HG03571 (cell line): ENCODE measurements at regions not wholly inside any gene's neighbourhood (a gene's known extent, or its start where the extent isn't known, plus 50 kb on each side); places are given as distances from the start of the nearest gene placed in this dataset.

Source experiments
- ATAC-seq: cut with Tn5 transposase; IDR thresholded peaks from one replicate; pipeline ENCODE4 v1.9.1; 2021; ENCODE audit not compliant: unreplicated experiment

DNA sequence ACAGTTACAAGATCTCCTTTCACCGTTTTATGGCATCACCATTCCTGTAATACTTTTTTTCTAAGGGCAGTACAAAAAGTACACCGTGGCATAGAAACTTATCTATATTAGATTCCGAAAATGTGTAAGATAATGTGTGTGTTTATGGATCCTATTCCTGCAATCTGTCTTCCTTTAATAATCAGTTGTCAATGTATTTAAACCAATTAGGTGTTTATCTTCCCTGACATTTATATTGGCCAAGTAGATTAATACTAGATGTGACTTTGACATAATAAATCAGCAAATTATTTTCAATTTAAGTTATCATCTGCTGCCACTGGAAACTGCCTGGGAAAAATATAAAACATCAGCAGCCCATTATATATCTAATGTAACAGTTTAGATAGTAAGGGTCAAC lies 770.3 kb upstream of the ADGRL2 start:
- no peak for ATAC-seq

DNA sequence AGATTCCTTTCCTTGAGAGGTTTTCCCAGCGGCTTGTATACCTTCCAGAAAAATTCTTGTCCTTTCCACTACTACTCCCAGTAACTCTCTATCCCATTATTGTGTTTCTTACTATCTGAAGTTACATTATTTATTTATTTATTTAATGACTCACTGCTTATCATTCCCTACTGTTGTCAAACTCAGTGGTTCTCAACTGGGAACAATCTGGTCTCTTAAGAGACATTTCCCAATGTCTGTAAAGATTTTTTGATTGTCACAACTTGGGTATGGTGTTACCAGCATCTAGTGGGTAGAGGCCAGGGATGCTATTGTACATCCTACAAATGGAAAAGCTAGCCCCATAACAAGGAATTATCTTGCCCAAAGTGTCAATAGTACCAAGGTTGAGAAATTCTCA lies 771.5 kb upstream of the ADGRL2 start:
- ATAC-seq: no peak

DNA sequence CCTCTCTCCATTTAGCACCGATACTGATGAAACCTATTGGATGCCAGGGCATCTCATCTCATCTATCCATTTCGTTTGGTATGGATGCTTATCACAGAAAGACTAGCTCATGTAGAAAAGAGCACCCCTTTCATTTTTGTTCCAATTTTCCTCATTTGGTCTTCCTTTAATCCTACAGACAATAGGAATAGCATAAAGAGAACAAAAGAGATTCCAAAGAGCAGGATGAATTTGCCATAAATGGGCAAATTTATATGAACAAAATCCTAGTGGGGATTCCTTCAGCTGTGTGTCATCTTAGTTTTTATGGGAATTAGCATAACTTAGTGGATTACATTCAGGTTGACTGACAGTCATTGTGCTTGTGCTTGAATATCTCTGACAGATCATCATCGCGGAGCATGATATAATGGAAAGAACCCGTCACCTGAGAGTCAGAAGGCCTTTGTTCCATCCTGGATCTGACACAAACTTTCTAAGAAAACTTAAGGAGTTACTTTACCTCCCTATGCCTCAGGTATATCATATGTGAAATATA lies 777.5 kb upstream of the ADGRL2 start:
- ATAC-seq: no peak

DNA sequence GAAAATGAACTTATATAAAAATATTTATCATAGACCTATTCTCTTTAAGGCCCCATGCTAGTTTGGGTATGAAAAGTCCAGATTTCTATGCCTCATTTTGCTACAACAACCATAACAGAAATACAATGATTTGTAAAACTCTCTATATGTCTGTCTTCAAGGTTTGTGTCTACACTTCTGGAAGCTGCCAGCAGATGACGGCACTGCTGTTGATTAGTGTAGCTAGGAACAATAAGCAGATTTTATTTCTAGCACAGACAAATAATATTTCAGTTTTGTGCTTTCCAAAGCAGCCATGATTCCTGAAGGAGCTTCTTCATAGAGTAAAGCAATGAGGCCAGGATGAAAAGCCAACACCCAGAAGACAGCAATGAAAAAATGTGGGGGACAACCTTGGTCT lies 779.6 kb upstream of the ADGRL2 start:
- no peak for ATAC-seq

DNA sequence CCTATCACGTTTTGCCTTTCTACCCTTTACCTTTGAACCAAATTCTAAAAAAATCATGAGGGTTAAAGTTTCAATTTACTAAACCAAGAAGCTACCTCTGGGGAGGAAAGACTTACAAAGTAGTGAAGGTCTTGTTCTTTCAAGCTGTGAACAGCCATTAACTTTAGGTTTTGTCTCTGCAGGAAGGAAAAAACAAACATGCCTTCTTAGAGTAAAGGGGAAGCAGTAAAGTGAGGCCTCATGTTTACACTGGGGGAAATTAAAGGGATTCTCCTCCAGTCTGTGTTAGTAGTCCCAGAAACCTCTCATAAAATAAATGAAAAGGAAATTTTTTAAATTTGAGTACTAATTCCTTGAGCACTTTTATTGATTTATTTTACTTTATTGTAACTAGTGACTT lies 780.2 kb upstream of the ADGRL2 start:
- no peak for ATAC-seq

DNA sequence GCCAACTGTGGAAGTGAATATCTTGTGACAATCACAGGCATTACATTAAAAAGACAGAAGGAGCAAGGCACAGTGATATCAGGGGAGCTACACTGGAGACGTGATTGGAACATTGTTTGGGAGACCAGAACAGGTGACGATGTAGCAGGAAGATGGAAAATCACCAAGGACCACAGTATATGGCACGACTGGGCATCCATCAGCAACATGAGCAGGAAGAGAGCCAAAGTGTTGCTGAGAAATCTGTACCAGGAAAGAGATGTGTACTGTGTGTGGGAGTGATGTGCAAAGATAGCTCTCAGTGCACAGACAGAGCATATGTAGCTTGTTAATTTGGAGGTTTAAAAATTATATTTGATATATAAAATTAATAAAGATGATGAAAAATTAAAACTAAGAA lies 790.6 kb upstream of the ADGRL2 start:
- ATAC-seq: no peak

DNA sequence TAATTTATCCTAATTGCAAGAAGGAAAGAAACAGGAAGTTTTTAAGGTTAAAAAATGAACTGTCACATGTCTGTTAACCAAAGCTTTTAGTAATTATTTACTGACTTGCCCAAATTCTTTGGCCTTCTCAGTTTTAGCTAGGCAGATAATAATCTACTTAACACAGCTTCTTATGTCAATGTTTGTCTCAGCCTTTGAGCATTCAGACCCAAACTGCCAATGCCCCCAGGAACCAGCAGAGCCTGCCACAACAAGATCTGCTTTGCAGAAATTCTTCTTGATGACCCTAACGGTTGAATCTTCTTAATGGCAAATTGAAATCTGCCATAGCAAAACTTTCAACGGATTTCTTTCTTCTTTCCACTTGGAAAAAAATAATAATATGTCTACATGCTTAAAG lies 792.4 kb upstream of the ADGRL2 start:
- no peak for ATAC-seq

DNA sequence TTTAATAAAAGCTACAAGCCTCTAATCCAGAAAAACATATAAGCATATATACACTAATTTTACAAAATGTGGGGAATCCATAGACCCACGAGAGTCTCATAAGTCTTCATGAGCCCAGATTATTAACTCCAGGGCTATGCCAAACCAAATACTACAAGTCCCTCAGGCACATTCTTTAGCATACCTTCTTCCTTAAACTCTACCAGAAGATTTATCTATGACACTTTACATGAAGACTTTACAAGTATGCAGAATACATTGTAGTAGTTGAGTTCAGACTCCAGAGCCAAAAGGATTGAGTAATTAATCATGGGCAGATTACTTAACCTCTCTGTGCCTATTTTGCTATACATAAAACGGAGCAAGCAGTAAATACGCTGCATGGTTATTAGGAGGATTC lies 793.7 kb upstream of the ADGRL2 start:
- ATAC-seq: no peak

DNA sequence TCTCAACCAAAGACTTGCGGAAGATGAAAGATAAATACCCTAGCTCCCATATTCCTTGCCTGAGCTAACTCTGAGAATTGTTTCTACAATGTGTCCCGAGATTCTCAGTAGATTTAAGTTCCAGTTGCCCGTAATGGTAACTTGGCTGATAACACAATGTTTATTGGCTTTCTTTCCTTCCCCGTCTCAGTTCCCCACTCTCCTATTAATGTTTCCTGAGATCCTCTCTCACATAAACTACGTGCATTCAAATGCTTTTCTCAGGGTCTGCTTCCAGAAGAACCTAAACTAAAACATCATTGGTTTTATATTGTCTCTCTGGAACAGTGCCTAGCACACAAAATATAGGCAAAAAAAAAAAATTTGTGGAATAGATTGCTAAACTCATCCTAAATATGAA lies 794.2 kb upstream of the ADGRL2 start:
- ATAC-seq: no peak

DNA sequence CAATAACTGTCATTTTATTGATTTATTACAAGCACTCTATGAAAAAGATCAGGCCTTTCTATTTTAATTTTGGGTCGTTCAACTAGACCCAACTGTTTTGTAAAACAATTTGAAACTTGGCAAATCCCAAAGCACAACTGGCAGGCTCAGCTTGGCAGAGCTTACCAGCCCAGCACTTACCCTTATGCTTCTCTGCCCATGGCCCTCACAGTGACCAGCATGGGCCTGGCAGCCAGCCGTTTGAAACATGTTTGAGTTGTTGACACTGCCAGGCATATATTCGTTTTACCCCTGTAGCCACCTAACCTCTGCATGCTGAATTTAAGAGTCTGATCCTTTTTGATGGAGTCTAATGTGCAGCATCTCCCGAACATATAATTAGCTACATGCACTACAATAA lies 796.7 kb upstream of the ADGRL2 start:
- ATAC-seq: no peak

DNA sequence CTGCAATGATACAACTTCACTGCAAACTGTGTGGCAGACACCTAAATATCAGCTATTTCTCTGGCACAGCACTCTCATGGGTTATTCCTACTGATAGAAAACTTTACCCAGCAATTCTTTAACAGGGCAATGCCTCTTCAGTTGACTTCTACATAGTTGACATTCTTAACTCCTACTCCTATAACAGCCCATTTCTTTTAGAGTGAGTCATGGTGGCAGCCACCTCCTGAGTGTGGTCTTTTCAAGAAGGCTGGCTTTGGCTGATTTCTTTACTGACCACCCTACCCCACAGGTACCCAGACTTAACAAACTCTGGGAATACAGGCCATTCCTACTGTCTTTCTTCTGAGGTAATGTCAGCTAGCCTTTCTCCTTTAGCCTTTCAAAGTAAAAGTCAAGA lies 805.8 kb upstream of the ADGRL2 start:
- no peak for ATAC-seq

DNA sequence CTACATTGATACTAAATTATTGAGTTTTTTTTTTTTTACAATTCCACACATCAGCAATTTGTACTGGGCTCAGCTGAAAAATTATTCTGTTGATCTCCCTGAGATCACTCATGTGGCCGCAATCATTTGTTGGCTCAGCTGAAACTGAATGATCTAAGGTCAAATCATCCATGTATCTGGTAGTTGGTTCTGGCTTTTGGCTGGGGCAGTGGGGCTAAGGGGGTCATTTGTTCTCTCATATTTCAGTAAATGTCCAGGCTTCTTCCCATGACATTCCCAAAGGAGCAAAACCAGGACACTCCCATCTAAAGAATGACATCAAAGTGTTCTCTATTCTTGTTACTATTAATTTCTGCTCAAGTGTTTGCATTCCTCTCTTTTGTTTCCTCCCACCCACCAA lies 806.7 kb upstream of the ADGRL2 start:
- ATAC-seq: no peak

DNA sequence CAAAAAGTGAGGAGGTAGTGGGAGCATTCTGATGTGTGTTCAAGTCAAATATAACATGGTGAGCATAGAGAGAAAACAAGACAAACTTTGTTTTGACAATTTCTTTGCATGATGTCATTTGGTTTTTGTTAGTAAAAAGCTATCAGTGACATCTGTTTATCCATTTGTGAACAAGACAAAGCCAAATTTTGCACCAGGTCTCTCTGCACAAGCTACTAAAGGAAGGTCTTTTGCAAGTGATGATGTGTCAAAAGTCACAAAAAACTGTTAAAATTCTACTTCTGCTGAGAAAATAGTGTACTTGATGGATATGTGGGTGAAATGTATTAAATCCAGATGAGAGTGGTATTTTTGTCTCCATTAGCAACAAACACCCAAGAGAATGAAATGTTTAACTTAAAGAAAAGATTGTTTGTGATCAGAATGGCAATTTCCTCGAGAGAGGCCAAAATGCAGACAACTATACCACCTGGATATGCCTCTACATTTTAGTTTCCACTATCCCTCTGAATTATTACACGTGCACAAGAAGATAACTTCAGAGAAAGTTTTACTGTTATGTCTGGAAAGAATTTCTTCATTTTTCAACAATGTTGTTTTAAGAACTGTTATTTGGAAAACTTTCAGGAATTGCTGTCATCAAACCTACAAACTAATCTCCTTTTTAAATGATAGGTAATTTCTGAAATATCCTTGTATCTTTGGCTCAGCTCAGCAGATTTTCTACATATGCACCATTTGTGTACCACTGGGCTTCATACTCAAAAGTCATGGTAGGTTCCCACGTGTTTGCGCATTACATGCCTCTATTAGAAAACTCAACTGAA lies 807.4 kb upstream of the ADGRL2 start:
- no peak for ATAC-seq

DNA sequence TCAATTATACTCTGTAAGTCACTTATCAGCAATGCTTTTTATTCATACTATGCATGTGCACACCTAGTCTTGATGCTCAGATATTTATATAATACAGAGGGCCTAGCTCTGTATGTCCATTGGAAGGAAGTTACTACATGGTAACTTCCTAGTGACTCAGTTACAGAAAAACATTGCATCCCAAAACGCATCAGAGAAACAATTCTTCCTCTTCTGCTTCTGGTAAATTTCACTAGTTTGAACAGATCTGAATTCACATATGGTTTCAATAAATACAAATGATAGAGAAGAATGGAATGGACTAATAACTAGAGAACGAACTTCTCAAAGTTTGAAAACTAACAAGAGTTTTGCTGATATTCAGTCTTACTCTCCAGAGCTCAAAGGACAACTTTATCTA lies 811.3 kb upstream of the ADGRL2 start:
- no peak for ATAC-seq

DNA sequence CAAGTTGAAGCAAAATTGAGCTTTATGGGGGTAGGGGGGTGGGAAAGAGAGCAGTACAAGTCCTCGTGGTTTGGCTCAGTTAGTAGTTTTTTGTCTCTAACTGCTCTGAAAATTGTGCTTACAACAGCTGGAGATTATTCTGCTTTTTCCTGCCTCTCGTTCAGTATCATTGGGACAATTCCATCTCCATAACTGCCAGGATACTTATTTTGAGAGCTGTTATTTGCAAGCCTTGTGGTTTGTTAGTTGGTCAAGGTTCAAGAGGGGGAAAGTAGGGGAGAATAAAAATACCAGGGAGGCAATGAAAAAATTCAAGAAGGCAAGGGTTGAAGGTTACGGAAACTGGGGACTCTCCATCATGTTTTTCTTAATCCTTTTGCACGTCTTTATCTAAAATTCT lies 811.8 kb upstream of the ADGRL2 start:
- no peak for ATAC-seq

DNA sequence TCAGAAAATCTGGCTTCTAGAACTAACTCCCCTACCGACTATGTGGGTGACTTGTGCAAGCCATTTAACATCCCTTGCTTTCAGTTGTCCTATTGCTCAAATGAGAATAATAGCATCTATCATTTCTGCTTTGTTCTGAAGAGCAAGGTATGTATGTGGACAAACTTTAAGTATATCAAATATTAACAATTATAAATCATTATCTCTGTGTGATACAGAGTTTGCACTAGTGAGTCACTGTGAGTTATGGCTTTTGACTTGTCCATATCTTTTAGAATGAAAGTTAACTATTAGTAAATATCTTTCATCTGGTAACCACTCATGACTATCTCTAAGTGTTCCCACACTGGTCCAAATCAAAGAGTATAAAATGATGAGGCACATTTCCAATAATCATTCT lies 812.9 kb upstream of the ADGRL2 start:
- no peak for ATAC-seq

DNA sequence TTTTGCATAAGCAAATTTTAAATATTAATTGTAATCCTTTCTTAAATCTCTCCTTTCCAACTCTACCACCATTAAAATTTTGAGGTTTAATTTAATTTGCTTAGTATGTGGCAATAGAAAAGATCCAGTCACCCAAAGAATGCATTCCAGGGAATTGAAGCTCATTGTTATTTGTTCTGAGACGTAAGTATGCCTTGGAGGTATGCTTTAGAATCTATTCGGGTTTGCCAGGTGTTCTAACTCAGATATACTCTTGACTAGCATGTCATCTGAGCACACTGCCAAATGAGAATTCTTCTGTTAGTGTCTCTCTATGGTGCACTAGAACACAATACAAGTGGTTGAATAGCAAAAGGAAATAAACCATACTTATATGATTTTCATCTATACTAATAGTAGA lies 813.6 kb upstream of the ADGRL2 start:
- no peak for ATAC-seq

DNA sequence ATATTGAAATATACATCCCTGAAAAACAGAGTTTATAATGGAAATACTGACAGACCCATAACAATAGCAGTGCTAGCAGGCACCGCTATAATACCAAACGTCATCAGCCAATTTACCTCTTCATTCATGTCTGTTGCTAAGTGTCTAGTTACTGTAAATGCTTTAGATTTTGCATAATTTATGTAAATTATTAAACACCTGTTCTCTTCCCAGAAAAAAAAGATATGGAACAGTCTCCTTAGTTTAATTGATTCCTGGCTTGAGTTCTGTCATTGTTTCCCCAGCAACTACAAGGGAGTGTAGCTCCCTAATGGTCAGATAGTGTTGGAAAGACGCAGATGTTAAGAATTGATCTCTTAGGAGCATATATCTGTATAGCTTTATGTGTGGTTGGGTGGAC lies 817.9 kb upstream of the ADGRL2 start:
- no peak for ATAC-seq

DNA sequence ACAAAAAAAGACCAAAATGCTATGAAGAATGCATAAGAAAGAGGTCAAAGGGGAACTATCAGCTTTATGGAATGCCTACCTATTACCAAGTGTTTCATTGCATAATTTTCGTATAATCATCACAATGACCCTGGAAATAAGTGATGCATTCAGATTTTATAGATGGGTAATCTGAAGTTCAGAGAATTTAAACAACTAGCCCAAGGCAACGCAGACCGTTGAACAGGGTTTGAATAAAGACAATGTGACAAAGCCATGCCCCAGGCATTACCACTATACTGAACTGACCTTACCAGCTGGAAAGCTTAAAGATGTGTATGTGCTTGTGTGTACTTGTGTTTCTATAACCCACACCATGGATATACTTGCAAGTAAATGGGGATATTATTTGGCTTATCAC lies 827.6 kb upstream of the ADGRL2 start:
- ATAC-seq: no peak

DNA sequence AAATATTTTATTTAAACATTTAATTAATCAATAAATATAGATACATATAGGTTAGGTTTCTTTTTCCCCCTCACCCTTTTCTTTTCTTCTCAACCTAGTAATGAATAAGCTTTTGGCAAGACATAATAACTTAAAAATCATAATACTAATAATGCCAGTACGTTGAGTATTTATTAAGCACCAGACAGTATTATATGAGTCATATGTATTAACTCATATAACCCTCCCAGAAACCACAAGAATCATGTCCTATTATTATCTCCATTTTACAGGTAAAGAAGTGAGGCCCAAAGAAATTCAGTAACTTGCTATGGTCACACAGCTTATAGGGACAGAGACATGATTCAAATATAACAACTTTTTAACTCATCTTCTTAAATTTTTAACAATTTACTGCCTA lies 834.5 kb upstream of the ADGRL2 start:
- ATAC-seq: no peak

DNA sequence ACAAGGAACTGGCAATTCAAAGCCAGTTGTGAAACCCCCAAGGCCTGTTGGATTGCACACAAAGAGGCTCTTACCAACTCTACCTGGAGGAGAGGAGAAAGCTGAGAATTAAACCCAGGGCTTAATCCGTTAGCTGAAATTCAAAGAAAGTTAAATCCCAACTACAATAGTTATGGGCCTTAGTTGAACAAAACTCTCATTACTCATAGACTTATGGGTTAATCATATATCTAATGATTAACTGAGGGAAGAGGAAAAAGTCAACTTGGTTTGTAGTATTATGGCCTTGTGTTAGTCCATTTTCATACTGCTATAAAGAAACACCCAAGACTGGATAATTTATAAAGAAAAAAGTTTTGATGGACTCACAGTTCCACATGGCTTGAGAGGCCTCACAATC lies 838.2 kb upstream of the ADGRL2 start:
- no peak for ATAC-seq

DNA sequence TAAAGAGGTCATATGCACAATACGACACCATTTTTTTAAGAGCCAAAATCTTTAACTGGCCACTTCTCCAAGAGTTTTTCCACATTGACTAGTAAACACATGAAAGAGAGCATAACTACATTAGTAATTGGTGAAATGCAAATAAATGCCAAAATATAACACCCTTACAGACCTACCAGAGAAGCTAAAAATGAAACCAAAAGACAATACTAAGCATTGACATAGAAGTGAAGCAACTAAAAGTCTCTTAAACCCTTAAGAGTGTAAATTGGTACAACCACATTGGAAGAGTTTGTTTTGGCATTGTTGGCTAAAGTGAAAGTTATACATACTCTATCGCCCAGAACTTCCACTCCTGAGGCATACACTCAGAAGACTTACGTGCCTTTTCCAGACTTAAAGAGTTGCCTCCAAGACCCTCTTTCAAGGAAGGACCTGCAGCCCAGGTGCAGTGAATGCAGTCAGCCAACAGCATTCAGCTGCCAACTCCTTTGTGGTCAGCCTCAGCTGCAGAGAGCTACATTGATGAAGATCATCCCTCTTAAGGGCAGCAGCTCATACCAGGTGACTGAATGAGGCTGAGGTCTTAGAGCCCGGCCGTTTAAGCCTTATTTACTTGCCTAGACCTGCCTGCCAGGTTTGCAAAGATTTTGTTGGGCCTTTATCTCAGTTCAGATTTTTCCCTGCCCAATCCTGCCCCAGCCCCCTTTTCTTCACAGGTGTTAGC lies 839.1 kb upstream of the ADGRL2 start:
- ATAC-seq: no peak
